IPS-18a (cell line): ENCODE measurements at regions not wholly inside any gene's neighbourhood (a gene's known extent, or its start where the extent isn't known, plus 50 kb on each side); places are given as distances from the start of the nearest gene placed in this dataset.
"Not testable (repeated sequence)": the region's sequence is repeated elsewhere in the genome, so short reads cannot be mapped to it uniquely, and the experiment has no call there.

ENCODE experiments used
- H3K27ac ChIP-seq: one replicate; pipeline ENCODE4 v1.5.1; 2013; ENCODE audit warnings: low read length
- H3K27me3 ChIP-seq: one replicate; pipeline ENCODE4 v1.6.1; 2013; ENCODE audit warnings: mild to moderate bottlenecking, low read length; ENCODE audit not compliant: control insufficient read depth, insufficient read depth
- H3K36me3 ChIP-seq: one replicate; pipeline ENCODE4 v1.6.1; 2013; ENCODE audit warnings: low read depth, low read length; ENCODE audit not compliant: control insufficient read depth
- H3K4me1 ChIP-seq: one replicate; pipeline ENCODE4 v1.6.1; 2013; ENCODE audit warnings: low read depth, low read length; ENCODE audit not compliant: control insufficient read depth
- H3K4me3 ChIP-seq: one replicate; pipeline ENCODE4 v1.5.1; 2013; ENCODE audit warnings: low read length
- H3K9ac ChIP-seq: one replicate; pipeline ENCODE4 v1.6.1; 2013; ENCODE audit warnings: mild to moderate bottlenecking, low read length, moderate library complexity
- H3K9me3 ChIP-seq: one replicate; pipeline ENCODE4 v1.6.1; 2013; ENCODE audit warnings: low read depth, low read length; ENCODE audit not compliant: control insufficient read depth

GRCh38 chr9:111098093-111098492 lies 59.8 kb upstream of the LPAR1 start:
- no peak overlapping the region for H3K9ac ChIP-seq
- H3K27me3 ChIP-seq, result no peaks in the 10 kb centered on the region
- H3K4me3 ChIP-seq, result no peak overlapping the region
- H3K27ac ChIP-seq, result no peak overlapping the region
- no peaks in the 10 kb centered on the region for H3K36me3 ChIP-seq
- no peaks in the 10 kb centered on the region for H3K9me3 ChIP-seq
- peaks cover 33% of the 10 kb centered on the region for H3K4me1 ChIP-seq

- no peak overlapping the region for H3K4me3 ChIP-seq
- peaks cover 33% of the 10 kb centered on the region for H3K4me1 ChIP-seq
- no peak overlapping the region for H3K9ac ChIP-seq
- no peaks in the 10 kb centered on the region for H3K9me3 ChIP-seq
- H3K27ac ChIP-seq, result no peak overlapping the region
- no peaks in the 10 kb centered on the region for H3K27me3 ChIP-seq
- H3K36me3 ChIP-seq, result no peaks in the 10 kb centered on the region
Measured at GRCh38 chr9:111096051-111096450, 57.8 kb upstream of the LPAR1 start.

GRCh38 chr9:111095441-111095840 lies 57.2 kb upstream of the LPAR1 start:
- Histone ChIP-seq H3K4me3 (no peak overlapping the region), H3K27ac (no peak overlapping the region), H3K36me3 (no peaks in the 10 kb centered on the region), H3K9ac (no peak overlapping the region), H3K27me3 (no peaks in the 10 kb centered on the region), H3K9me3 (no peaks in the 10 kb centered on the region), H3K4me1 (peaks cover 33% of the 10 kb centered on the region)

- Histone ChIP-seq H3K4me1 (peaks cover 33% of the 10 kb centered on the region), H3K27ac (no peak overlapping the region), H3K27me3 (no peaks in the 10 kb centered on the region), H3K4me3 (no peak overlapping the region), H3K36me3 (no peaks in the 10 kb centered on the region), H3K9me3 (no peaks in the 10 kb centered on the region), H3K9ac (no peak overlapping the region)
Measured at GRCh38 chr9:111094958-111095357, 56.7 kb upstream of the LPAR1 start.

- Histone ChIP-seq H3K27ac (no peak overlapping the region), H3K9ac (no peak overlapping the region), H3K4me3 (no peak overlapping the region), H3K4me1 (peaks cover 33% of the 10 kb centered on the region), H3K36me3 (no peaks in the 10 kb centered on the region), H3K9me3 (no peaks in the 10 kb centered on the region), H3K27me3 (no peaks in the 10 kb centered on the region)
Measured at GRCh38 chr9:111094433-111094924, 56.2 kb upstream of the LPAR1 start.

- not testable (repeated sequence) for H3K36me3 ChIP-seq, H3K9me3 ChIP-seq, H3K4me3 ChIP-seq, H3K9ac ChIP-seq, H3K27me3 ChIP-seq, H3K27ac ChIP-seq
- peaks cover 26% of the 10 kb centered on the region for H3K4me1 ChIP-seq
Measured at GRCh38 chr9:111092167-111092566, 53.9 kb upstream of the LPAR1 start.
